ENCODE measurements at regions not wholly inside any gene's neighbourhood (a gene's known extent, or its start where the extent isn't known, plus 50 kb on each side); places are given as distances from the start of the nearest gene placed in this dataset.

DNA sequence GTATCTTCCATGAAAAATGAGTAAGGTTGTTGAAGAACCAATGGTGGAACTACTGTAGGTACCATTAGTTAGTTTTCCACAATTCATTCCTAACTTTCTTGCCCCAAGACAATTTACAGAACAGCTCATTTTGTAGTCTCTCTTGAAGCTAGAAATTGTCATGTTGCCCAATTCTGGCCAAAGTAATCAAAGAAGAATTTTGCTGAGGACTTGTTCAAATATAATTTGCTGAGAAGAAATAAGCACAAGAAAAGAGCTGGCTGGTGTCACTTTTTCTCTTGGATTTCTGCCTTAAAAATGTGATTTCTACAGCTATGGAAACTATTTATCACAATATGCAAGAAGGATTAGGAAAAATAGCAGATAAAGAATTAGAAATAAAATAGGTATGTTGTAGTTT is 199.2 kb upstream of the SEMA3A start:
- no peaks in the 10 kb centered on the region for H3K36me3 ChIP-seq (ENCODE audit: insufficient read depth, low read depth, low read length)
- no peaks in the 10 kb centered on the region for H3K27me3 ChIP-seq (ENCODE audit: insufficient read depth, low read length)
- no peak overlapping the region for H3K9ac ChIP-seq (ENCODE audit: low read depth, low read length)
- no peak overlapping the region for H3K27ac ChIP-seq (ENCODE audit: low read length)
- no peaks in the 10 kb centered on the region for H3K4me1 ChIP-seq (ENCODE audit: insufficient read depth, low read length)
- no peak overlapping the region for H3K4me3 ChIP-seq (ENCODE audit: low read length)
- no peaks in the 10 kb centered on the region for H3K9me3 ChIP-seq (ENCODE audit: insufficient read depth, low read depth, low read length)

DNA sequence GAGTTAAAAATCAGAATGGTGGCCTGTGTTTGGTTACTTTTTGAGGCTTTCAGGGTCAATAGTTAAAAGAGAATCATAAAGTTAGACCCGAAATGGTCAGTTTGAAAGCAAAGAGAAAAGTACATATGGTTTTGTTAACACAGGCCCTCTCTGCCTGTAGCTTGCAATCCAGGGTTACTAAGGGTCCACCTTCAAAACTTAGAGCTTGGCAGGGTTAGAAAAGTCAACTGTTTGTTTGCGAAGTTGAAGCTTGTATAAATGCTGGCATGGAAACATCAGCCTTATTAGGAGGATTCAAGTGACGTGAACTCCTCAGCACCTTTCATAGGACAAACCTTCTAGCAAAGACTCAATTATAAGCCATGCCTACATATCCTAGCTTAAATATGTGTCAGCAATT is 196.3 kb upstream of the SEMA3A start:
- Histone ChIP-seq H3K36me3 (ENCODE audit: insufficient read depth, low read depth, low read length) (no peaks in the 10 kb centered on the region), H3K9me3 (ENCODE audit: insufficient read depth, low read depth, low read length) (no peaks in the 10 kb centered on the region), H3K9ac (ENCODE audit: low read depth, low read length) (no peak overlapping the region), H3K4me1 (ENCODE audit: insufficient read depth, low read length) (no peaks in the 10 kb centered on the region), H3K27me3 (ENCODE audit: insufficient read depth, low read length) (no peaks in the 10 kb centered on the region), H3K27ac (ENCODE audit: low read length) (no peak overlapping the region), H3K4me3 (ENCODE audit: low read length) (no peak overlapping the region)

DNA sequence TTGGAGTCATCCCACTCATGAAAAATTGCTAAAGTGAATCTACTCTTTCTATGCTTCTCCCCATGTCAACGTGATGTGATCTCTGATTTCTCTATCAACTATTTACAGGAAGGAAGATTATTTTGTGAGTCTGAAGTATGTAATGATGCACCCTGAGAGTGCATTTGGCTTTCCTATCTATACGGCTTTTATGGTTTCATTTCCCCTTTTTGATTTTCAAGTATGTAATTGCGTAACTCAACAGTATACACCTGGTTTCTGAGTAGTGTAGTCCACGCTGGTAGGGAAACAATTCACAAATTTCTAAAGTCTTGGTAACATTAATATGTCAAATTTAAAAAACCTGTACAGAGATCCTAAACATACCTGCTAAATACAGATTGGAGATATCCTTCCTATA is 194.7 kb upstream of the SEMA3A start:
- H3K27ac ChIP-seq (ENCODE audit: low read length): no peak overlapping the region
- H3K36me3 ChIP-seq (ENCODE audit: insufficient read depth, low read depth, low read length): no peaks in the 10 kb centered on the region
- H3K27me3 ChIP-seq (ENCODE audit: insufficient read depth, low read length): no peaks in the 10 kb centered on the region

DNA sequence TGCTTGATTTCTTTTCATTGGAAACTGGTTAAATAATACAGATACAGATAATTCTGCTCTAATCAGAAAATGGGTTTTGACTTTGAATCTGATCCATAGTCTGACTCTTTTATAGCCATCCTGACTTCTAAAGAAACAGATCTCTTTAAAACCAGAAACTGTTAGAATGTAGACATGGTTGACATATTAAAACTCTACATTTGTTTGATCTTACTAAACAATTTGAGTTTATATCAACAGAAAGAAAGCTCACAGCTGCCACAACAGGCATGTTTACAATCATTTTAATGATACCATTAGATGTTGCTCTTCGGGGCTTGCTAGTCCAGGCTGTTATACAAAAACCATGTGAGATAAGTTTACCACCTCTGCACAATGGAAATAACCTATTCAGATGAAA is 193.0 kb upstream of the SEMA3A start:
- H3K27ac ChIP-seq (ENCODE audit: low read length): no peak overlapping the region
- no peak overlapping the region for H3K9ac ChIP-seq (ENCODE audit: low read depth, low read length)
- H3K4me3 ChIP-seq (ENCODE audit: low read length): no peak overlapping the region
- no peaks in the 10 kb centered on the region for H3K36me3 ChIP-seq (ENCODE audit: insufficient read depth, low read depth, low read length)
- no peaks in the 10 kb centered on the region for H3K9me3 ChIP-seq (ENCODE audit: insufficient read depth, low read depth, low read length)
- no peaks in the 10 kb centered on the region for H3K27me3 ChIP-seq (ENCODE audit: insufficient read depth, low read length)
- no peaks in the 10 kb centered on the region for H3K4me1 ChIP-seq (ENCODE audit: insufficient read depth, low read length)

More for the DNA sequence above, 194.7 kb upstream of the SEMA3A start:
- no peak overlapping the region for H3K4me3 ChIP-seq (ENCODE audit: low read length)
- H3K4me1 ChIP-seq (ENCODE audit: insufficient read depth, low read length): no peaks in the 10 kb centered on the region
- no peak overlapping the region for H3K9ac ChIP-seq (ENCODE audit: low read depth, low read length)
- H3K9me3 ChIP-seq (ENCODE audit: insufficient read depth, low read depth, low read length): no peaks in the 10 kb centered on the region

DNA sequence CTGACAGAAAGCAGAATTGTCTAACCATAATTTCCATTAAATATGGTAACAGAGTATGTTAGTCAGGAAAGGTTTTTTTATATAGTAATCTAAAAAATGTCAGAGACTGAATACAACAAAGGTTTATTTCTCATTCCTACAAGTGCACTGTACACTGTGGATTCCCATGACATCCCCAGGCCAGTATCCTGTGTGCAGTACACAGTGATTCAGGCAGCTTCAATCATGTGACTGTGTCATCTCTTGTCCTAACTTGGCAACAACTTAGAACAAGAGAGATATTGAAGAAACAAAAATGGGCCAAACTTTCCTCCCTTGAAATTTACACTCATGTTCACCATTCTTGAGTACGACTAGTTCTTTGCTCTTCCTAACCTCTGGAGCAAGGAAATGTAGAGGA is 189.8 kb upstream of the SEMA3A start:
- Histone ChIP-seq H3K27me3 (ENCODE audit: insufficient read depth, low read length) (no peaks in the 10 kb centered on the region), H3K4me3 (ENCODE audit: low read length) (no peak overlapping the region), H3K9me3 (ENCODE audit: insufficient read depth, low read depth, low read length) (no peaks in the 10 kb centered on the region), H3K4me1 (ENCODE audit: insufficient read depth, low read length) (no peaks in the 10 kb centered on the region), H3K27ac (ENCODE audit: low read length) (no peak overlapping the region), H3K9ac (ENCODE audit: low read depth, low read length) (no peak overlapping the region), H3K36me3 (ENCODE audit: insufficient read depth, low read depth, low read length) (no peaks in the 10 kb centered on the region)

DNA sequence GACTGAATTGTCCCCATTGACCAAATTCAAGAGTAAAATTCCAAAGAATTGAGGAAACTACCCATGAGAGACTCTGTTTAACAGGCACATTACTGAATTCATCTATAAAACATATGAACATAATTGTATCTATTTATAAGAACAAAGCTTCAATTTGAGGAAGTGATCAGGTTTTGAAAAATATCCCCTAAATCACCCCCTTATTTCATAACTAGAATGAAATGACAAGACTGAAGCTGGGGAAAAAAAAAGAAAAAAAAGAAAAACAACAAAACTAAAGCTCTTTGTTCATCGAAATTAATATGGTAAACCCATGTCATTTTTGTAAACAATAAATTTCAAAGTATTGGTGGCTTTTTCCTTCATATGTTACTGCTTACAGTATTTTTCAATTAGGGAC is 184.9 kb upstream of the SEMA3A start:
- Histone ChIP-seq H3K9me3 (ENCODE audit: insufficient read depth, low read depth, low read length) (no peaks in the 10 kb centered on the region), H3K4me3 (ENCODE audit: low read length) (no peak overlapping the region), H3K4me1 (ENCODE audit: insufficient read depth, low read length) (no peaks in the 10 kb centered on the region), H3K36me3 (ENCODE audit: insufficient read depth, low read depth, low read length) (no peaks in the 10 kb centered on the region), H3K27me3 (ENCODE audit: insufficient read depth, low read length) (no peaks in the 10 kb centered on the region), H3K9ac (ENCODE audit: low read depth, low read length) (no peak overlapping the region), H3K27ac (ENCODE audit: low read length) (no peak overlapping the region)

DNA sequence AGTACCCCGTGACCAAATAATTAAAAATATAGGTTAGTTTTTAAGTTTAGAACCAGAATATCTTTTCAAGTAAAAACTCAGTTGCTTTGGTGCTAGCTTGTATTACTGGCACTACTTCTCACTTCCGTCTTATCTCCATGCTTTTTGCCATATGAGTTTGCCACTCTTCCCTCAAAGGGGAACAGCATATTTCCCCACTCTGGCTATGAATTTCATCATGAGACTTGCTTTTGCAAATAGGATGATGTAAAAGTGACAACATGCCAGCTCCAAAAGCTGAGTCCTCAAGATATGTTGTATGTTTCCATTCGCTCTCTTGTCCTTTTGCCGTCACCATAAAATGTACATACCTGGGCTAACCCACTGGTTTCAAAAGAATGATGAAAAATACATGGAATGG is 178.1 kb upstream of the SEMA3A start:
- Histone ChIP-seq H3K9me3 (ENCODE audit: insufficient read depth, low read depth, low read length) (no peaks in the 10 kb centered on the region), H3K27me3 (ENCODE audit: insufficient read depth, low read length) (no peaks in the 10 kb centered on the region), H3K4me3 (ENCODE audit: low read length) (no peak overlapping the region), H3K9ac (ENCODE audit: low read depth, low read length) (no peak overlapping the region), H3K27ac (ENCODE audit: low read length) (no peak overlapping the region), H3K36me3 (ENCODE audit: insufficient read depth, low read depth, low read length) (no peaks in the 10 kb centered on the region), H3K4me1 (ENCODE audit: insufficient read depth, low read length) (no peaks in the 10 kb centered on the region)

DNA sequence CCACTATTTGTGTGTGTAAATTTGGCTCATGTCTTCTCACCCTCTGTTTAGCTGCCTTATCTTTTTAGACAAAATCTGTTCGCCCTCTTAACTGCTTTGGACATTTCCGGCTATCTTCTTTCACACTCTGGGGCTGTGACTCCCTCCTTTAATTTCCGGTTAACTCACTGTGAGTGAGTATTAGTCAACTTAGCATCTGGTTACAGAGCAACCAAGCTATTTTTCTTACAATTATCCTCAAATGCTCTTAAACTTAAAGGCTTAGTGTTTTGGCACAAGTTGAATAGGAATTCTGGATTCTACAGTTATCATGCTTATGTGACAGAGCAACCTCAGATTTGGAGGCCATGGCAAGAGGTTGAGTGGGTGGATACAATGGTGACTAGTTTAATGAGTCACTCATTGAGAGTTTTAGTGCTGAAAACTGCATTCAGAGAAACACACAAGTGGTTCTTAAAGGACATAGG is 177.6 kb upstream of the SEMA3A start:
- Histone ChIP-seq H3K4me1 (ENCODE audit: insufficient read depth, low read length) (no peaks in the 10 kb centered on the region), H3K9me3 (ENCODE audit: insufficient read depth, low read depth, low read length) (no peaks in the 10 kb centered on the region), H3K36me3 (ENCODE audit: insufficient read depth, low read depth, low read length) (no peaks in the 10 kb centered on the region), H3K4me3 (ENCODE audit: low read length) (no peak overlapping the region), H3K27ac (ENCODE audit: low read length) (no peak overlapping the region), H3K27me3 (ENCODE audit: insufficient read depth, low read length) (no peaks in the 10 kb centered on the region), H3K9ac (ENCODE audit: low read depth, low read length) (no peak overlapping the region)

DNA sequence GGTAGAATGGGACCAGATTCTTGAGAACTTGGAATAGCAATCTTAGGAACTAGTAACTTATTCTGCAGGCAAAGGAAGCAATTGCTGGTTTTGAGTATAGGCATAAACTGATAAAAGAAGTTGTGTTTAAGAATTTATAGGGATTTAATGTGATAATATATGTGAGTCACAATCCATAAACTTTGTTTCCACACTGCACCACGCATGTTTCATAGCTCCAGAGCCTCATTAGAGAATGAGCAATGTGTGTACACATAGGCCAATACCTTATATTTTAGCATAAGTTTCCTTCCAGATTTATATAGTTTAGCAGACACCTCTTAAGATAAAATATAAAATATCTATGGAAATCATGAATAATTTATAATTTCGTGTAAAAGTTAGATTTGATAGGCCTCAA is 175.5 kb upstream of the SEMA3A start:
- Histone ChIP-seq H3K4me3 (ENCODE audit: low read length) (no peak overlapping the region), H3K36me3 (ENCODE audit: insufficient read depth, low read depth, low read length) (no peaks in the 10 kb centered on the region), H3K9ac (ENCODE audit: low read depth, low read length) (no peak overlapping the region), H3K27me3 (ENCODE audit: insufficient read depth, low read length) (no peaks in the 10 kb centered on the region), H3K9me3 (ENCODE audit: insufficient read depth, low read depth, low read length) (no peaks in the 10 kb centered on the region), H3K27ac (ENCODE audit: low read length) (no peak overlapping the region), H3K4me1 (ENCODE audit: insufficient read depth, low read length) (no peaks in the 10 kb centered on the region)

DNA sequence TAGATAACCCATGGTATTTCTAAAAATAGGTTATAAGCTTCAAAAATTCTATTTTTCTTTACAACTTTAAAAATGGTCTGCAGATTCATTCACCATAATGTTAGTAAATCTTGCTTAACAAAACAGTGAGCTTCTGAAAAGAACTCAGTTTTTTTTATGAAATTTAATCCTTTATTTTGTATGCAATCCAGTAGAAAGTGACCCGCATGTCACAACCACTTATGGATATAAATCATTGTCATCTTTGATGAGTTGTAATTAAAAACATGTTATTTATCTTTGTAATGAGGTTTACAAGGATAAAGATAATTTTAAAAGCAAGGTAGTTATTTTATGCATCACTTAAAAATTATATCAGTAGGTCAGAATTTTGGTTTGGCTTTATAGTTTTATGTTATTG is 173.5 kb upstream of the SEMA3A start:
- peaks cover 2% of the 10 kb centered on the region; the same call in 1 of the 2 replicates for H3K4me1 ChIP-seq (ENCODE audit: insufficient read depth, low read length)
- no peak overlapping the region for H3K27ac ChIP-seq (ENCODE audit: low read length)
- no peak overlapping the region for H3K9ac ChIP-seq (ENCODE audit: low read depth, low read length)
- no peaks in the 10 kb centered on the region for H3K27me3 ChIP-seq (ENCODE audit: insufficient read depth, low read length)
- H3K4me3 ChIP-seq (ENCODE audit: low read length): no peak overlapping the region
- no peaks in the 10 kb centered on the region for H3K9me3 ChIP-seq (ENCODE audit: insufficient read depth, low read depth, low read length)
- no peaks in the 10 kb centered on the region for H3K36me3 ChIP-seq (ENCODE audit: insufficient read depth, low read depth, low read length)

DNA sequence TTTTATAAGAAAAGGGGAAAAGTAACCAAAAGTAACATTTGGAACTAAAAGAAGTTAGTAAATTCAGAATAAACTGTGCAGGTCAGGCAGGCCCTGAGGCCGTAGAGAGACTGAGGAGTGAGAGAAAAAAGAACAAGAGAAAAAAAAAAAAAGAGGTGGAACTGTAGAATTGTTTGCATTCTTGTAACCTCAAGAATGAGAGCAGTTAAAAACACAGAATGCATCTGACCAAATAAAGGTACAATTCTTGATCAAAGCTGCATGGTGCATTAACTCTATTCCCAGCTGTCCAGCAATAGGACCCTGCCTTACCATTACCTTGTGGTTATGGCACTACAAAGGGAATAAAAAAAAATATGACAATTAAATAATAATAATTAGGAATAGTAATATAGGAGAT is 170.1 kb upstream of the SEMA3A start:
- H3K27ac ChIP-seq (ENCODE audit: low read length): no peak overlapping the region
- H3K4me1 ChIP-seq (ENCODE audit: insufficient read depth, low read length): peaks cover 2% of the 10 kb centered on the region; the same call in 1 of the 2 replicates
- H3K9ac ChIP-seq (ENCODE audit: low read depth, low read length): no peak overlapping the region
- no peaks in the 10 kb centered on the region for H3K9me3 ChIP-seq (ENCODE audit: insufficient read depth, low read depth, low read length)
- H3K27me3 ChIP-seq (ENCODE audit: insufficient read depth, low read length): no peaks in the 10 kb centered on the region
- no peak overlapping the region for H3K4me3 ChIP-seq (ENCODE audit: low read length)
- no peaks in the 10 kb centered on the region for H3K36me3 ChIP-seq (ENCODE audit: insufficient read depth, low read depth, low read length)

DNA sequence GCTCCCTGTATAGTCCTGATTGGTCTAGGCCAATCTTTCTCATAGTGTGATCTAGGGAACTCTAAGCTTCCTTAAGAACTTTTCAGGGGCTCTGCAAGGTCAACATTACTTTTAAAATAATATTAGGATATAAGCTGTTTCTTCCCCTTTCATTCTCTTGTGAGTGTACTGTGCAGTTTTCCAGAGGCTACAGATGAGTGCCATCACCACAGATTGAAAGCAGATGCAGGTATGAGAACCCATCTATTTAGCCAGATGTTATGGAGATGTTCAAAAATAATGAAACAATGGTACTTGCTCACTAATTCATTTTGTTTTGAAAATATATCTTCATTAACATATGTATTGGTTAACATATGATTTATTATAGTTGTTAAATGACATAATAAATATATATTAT is 169.2 kb upstream of the SEMA3A start:
- no peak overlapping the region for H3K27ac ChIP-seq (ENCODE audit: low read length)
- H3K27me3 ChIP-seq (ENCODE audit: insufficient read depth, low read length): no peaks in the 10 kb centered on the region
- no peak overlapping the region for H3K4me3 ChIP-seq (ENCODE audit: low read length)
- no peak overlapping the region for H3K9ac ChIP-seq (ENCODE audit: low read depth, low read length)
- no peaks in the 10 kb centered on the region for H3K36me3 ChIP-seq (ENCODE audit: insufficient read depth, low read depth, low read length)
- H3K4me1 ChIP-seq (ENCODE audit: insufficient read depth, low read length): peaks cover 2% of the 10 kb centered on the region; the same call in 1 of the 2 replicates
- no peaks in the 10 kb centered on the region for H3K9me3 ChIP-seq (ENCODE audit: insufficient read depth, low read depth, low read length)

DNA sequence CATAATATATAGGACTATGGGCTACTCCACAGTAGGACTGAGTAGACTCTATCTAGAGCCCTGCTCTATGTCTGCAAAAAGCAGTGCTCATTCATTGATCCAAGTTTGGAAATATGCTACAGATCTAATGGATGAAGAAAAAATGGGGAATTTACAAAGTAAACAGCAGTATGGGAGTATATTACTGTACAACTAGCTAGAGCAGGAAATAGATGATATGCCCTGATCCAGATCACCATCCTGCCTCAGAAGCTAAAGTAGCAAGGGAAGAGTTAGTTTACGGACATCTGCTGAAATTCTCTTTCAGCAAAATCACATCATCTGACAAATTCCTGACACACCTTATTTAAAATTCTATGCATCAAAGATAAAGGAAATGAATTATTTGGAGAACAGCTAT is 168.2 kb upstream of the SEMA3A start:
- Histone ChIP-seq H3K4me3 (ENCODE audit: low read length) (no peak overlapping the region), H3K36me3 (ENCODE audit: insufficient read depth, low read depth, low read length) (no peaks in the 10 kb centered on the region), H3K4me1 (ENCODE audit: insufficient read depth, low read length) (peaks cover 2% of the 10 kb centered on the region; the same call in 1 of the 2 replicates), H3K27ac (ENCODE audit: low read length) (no peak overlapping the region), H3K9me3 (ENCODE audit: insufficient read depth, low read depth, low read length) (no peaks in the 10 kb centered on the region), H3K27me3 (ENCODE audit: insufficient read depth, low read length) (no peaks in the 10 kb centered on the region), H3K9ac (ENCODE audit: low read depth, low read length) (no peak overlapping the region)

All from iPS-20b (cell line).